ENCODE measurements at regions not wholly inside any gene's neighbourhood (a gene's known extent, or its start where the extent isn't known, plus 50 kb on each side); places are given as distances from the start of the nearest gene placed in this dataset.

DNA sequence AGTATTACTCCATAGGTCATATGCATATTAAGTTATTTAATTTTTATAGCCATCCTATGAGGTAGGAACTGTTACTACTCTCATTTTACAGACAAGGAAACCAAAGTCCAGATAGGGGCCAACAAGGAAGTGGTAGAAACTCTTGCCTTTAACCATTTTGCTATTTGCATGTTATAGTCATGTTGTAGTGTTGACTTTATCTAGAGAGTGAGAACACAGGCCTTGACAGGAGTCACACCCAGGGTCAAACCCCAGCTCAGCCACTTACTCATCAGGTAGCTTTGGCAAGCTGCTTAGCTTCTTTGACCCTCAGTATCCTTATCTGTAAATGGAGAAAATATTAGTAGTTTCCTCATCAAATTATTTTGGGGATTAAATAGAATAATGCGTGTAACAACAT lies 156.2 kb downstream of the CAND1 start:
- Histone ChIP-seq H3K79me2 (ENCODE audit: control insufficient read depth, insufficient read depth, low read length) (no peaks in the 10 kb centered on the region), H4K20me1 (replicated peaks; ENCODE audit: control insufficient read depth, insufficient read depth, low read length) (no peaks in the 10 kb centered on the region), H3K4me3 (no peak overlapping the region), H3K9me1 (ENCODE audit: control insufficient read depth, insufficient read depth, low read length) (no peaks in the 10 kb centered on the region), H3K4me1 (replicated peaks in 1 of 2; ENCODE audit: control insufficient read depth in 2 of 2, insufficient read depth in 2 of 2, low read length in 2 of 2) (no peaks in the 10 kb centered on the region), H2AFZ (ENCODE audit: low read depth, low read length) (no peak overlapping the region), H3K9me3 (replicated peaks; ENCODE audit: control insufficient read depth, insufficient read depth, low read depth, low read length) (no peaks in the 10 kb centered on the region), H3K27ac (ENCODE audit: extremely low read depth, low read depth, low read length) (no peak overlapping the region), H3K4me2 (ENCODE audit: insufficient read depth, low read length) (no peak overlapping the region), H3K36me3 (ENCODE audit: control insufficient read depth, insufficient read depth, low read length) (no peaks in the 10 kb centered on the region), H3K9ac (ENCODE audit: insufficient read depth in 1 of 2, low read depth in 2 of 2, low read length in 2 of 2) (no peak overlapping the region), H3K27me3 (ENCODE audit: control insufficient read depth in 2 of 2, insufficient read depth in 2 of 2, low read length in 2 of 2) (no peaks in the 10 kb centered on the region)
- CTCF ChIA-PET (ENCODE audit: low intra/inter-chr PET ratio) = interaction anchor here (0.5 kb wide), 1 partner anchor 209 kb away, joined by 3 read pairs; no protein-coding TSS in a partner anchor
- no TSS peak for BruUV-seq (replicated peaks)
- in situ Hi-C loops (cut with MboI) = no loop called here
- WGBS (ENCODE audit: insufficient coverage, low coverage, missing lambda C conversion rate) = 0% methylated on average over 1 of the region's 1 CpG
- intact Hi-C loops (cut with micrococcal nuclease) = no loop called here
- DNase-seq (ENCODE audit: extremely low read depth in 1 of 4, low spot score in 3 of 4) (no peak), FAIRE-seq (no peak), ATAC-seq (no peak)
- POLR2A ChIA-PET = no interaction called here
- TF ChIP-seq PATZ1 (CRISPR knock-in tag; IDR thresholded peaks at IDR 0.05; ENCODE audit: borderline replicate concordance) (no peak), SREBF2 (CRISPR knock-in tag; IDR thresholded peaks at IDR 0.05) (no peak), TEAD4 (IDR thresholded peaks at IDR 0.05; ENCODE audit: low read length) (no peak), TEAD4 (CRISPR knock-in tag; IDR thresholded peaks at IDR 0.05; ENCODE audit: borderline replicate concordance) (no peak), STAT5A (IDR thresholded peaks at IDR 0.05; ENCODE audit: borderline replicate concordance, low read length) (no peak), ELK1 (CRISPR knock-in tag; IDR thresholded peaks at IDR 0.05) (no peak), SMAD3 (CRISPR knock-in tag; conservative IDR thresholded peaks at IDR 0.05) (no peak), SMAD2 (IDR thresholded peaks at IDR 0.05; ENCODE audit: low read depth, low read length) (no peak)
- TF ChIP-seq, protein P1, sequence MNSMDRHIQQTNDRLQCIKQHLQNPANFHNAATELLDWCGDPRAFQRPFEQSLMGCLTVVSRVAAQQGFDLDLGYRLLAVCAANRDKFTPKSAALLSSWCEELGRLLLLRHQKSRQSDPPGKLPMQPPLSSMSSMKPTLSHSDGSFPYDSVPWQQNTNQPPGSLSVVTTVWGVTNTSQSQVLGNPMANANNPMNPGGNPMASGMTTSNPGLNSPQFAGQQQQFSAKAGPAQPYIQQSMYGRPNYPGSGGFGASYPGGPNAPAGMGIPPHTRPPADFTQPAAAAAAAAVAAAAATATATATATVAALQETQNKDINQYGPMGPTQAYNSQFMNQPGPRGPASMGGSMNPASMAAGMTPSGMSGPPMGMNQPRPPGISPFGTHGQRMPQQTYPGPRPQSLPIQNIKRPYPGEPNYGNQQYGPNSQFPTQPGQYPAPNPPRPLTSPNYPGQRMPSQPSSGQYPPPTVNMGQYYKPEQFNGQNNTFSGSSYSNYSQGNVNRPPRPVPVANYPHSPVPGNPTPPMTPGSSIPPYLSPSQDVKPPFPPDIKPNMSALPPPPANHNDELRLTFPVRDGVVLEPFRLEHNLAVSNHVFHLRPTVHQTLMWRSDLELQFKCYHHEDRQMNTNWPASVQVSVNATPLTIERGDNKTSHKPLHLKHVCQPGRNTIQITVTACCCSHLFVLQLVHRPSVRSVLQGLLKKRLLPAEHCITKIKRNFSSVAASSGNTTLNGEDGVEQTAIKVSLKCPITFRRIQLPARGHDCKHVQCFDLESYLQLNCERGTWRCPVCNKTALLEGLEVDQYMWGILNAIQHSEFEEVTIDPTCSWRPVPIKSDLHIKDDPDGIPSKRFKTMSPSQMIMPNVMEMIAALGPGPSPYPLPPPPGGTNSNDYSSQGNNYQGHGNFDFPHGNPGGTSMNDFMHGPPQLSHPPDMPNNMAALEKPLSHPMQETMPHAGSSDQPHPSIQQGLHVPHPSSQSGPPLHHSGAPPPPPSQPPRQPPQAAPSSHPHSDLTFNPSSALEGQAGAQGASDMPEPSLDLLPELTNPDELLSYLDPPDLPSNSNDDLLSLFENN (IDR thresholded peaks at IDR 0.05; ENCODE audit: low read depth in 2 of 2, low read length in 2 of 2) = no peak
- TF ChIP-seq, protein P2, sequence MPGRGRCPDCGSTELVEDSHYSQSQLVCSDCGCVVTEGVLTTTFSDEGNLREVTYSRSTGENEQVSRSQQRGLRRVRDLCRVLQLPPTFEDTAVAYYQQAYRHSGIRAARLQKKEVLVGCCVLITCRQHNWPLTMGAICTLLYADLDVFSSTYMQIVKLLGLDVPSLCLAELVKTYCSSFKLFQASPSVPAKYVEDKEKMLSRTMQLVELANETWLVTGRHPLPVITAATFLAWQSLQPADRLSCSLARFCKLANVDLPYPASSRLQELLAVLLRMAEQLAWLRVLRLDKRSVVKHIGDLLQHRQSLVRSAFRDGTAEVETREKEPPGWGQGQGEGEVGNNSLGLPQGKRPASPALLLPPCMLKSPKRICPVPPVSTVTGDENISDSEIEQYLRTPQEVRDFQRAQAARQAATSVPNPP (IDR thresholded peaks at IDR 0.05; ENCODE audit: borderline replicate concordance, insufficient read depth, insufficient read length) = no peak

All from K562 (cell line).